H9 (cell line): ENCODE measurements at regions not wholly inside any gene's neighbourhood (a gene's known extent, or its start where the extent isn't known, plus 50 kb on each side); places are given as distances from the start of the nearest gene placed in this dataset.

Source experiments
- DNase-seq: peaks from one replicate; pipeline ENCODE4 v3.0.0-alpha.2; 2017
- H2AFZ ChIP-seq: one replicate; pipeline ENCODE4 v1.6.1; 2013; ENCODE audit warnings: mild to moderate bottlenecking, low read length, control low read depth, moderate library complexity
- H2AK5ac ChIP-seq: 2 replicates; pipeline ENCODE4 v1.6.1; 2013; ENCODE audit warnings: low read length, control low read depth, mixed read lengths; ENCODE audit not compliant: insufficient read length
- H2BK120ac ChIP-seq: one replicate; pipeline ENCODE4 v1.6.1; 2013; ENCODE audit warnings: low read depth, mild to moderate bottlenecking, low read length, control low read depth, inconsistent platforms; ENCODE audit not compliant: poor library complexity, severe bottlenecking
- H2BK12ac ChIP-seq: 2 replicates; pipeline ENCODE4 v1.6.1; 2013; ENCODE audit warnings: low read length, control low read depth, mixed read lengths, low read depth; ENCODE audit not compliant: insufficient read length
- H2BK15ac ChIP-seq: 2 replicates; pipeline ENCODE4 v1.6.1; 2013; ENCODE audit warnings: low read depth, low read length, control low read depth
- H2BK20ac ChIP-seq: one replicate; pipeline ENCODE4 v1.6.1; 2013; ENCODE audit warnings: low read depth, mild to moderate bottlenecking, low read length, control low read depth, inconsistent platforms; ENCODE audit not compliant: poor library complexity, severe bottlenecking
- H2BK5ac ChIP-seq: 2 replicates; pipeline ENCODE4 v1.6.1; 2013; ENCODE audit warnings: low read length, control low read depth, mixed read lengths; ENCODE audit not compliant: insufficient read length
- H3K14ac ChIP-seq: 2 replicates; pipeline ENCODE4 v1.6.1; 2013; ENCODE audit warnings: low read length, control low read depth; ENCODE audit not compliant: insufficient read depth
- H3K18ac ChIP-seq: 2 replicates; pipeline ENCODE4 v1.6.1; 2013; ENCODE audit warnings: low read depth, mild to moderate bottlenecking, mixed read lengths, low read length, control low read depth; ENCODE audit not compliant: insufficient read length
- H3K23ac ChIP-seq: 2 replicates; pipeline ENCODE4 v1.6.1; 2013; ENCODE audit warnings: low read length, control low read depth, mixed read lengths, low read depth; ENCODE audit not compliant: insufficient read length
- H3K23me2 ChIP-seq: 2 replicates; pipeline ENCODE4 v1.6.1; 2013; ENCODE audit warnings: low read depth, mild to moderate bottlenecking, mixed read lengths, low read length, control low read depth; ENCODE audit not compliant: insufficient read length, poor library complexity, severe bottlenecking
- H3K27ac ChIP-seq: 2 replicates; pipeline ENCODE4 v1.5.1; 2013; ENCODE audit warnings: low read length, control low read depth, mixed read lengths, low read depth; ENCODE audit not compliant: insufficient read length
- H3K27me3 ChIP-seq: 2 replicates; pipeline ENCODE4 v1.6.1; 2013; ENCODE audit warnings: low read length, control low read depth, inconsistent platforms; ENCODE audit not compliant: insufficient read depth
- H3K4ac ChIP-seq: 2 replicates; pipeline ENCODE4 v1.6.1; 2013; ENCODE audit warnings: low read depth, mild to moderate bottlenecking, control low read depth, inconsistent platforms, low read length, moderate library complexity
- H3K4me1 ChIP-seq: 2 replicates; pipeline ENCODE4 v1.6.1; 2013; ENCODE audit warnings: low read length, control low read depth, inconsistent platforms; ENCODE audit not compliant: insufficient read depth
- H3K4me2 ChIP-seq: 2 replicates; pipeline ENCODE4 v1.6.1; 2013; ENCODE audit warnings: low read length, control low read depth, mixed read lengths; ENCODE audit not compliant: insufficient read length, insufficient read depth
- H3K56ac ChIP-seq: 2 replicates; pipeline ENCODE4 v1.6.1; 2013; ENCODE audit warnings: low read depth, mild to moderate bottlenecking, mixed read lengths, low read length, control low read depth; ENCODE audit not compliant: insufficient read length
- H3K79me1 ChIP-seq: 2 replicates; pipeline ENCODE4 v1.6.1; 2013; ENCODE audit warnings: low read depth, mild to moderate bottlenecking, moderate library complexity, low read length, control low read depth, inconsistent platforms; ENCODE audit not compliant: insufficient read depth, poor library complexity, severe bottlenecking
- H3K79me2 ChIP-seq: 2 replicates; pipeline ENCODE4 v1.6.1; 2013; ENCODE audit warnings: low read length, control low read depth, inconsistent platforms; ENCODE audit not compliant: insufficient read depth
- H3K9ac ChIP-seq: 2 replicates; pipeline ENCODE4 v1.6.1; 2013; ENCODE audit warnings: low read length, control low read depth, mixed read lengths; ENCODE audit not compliant: insufficient read length; ENCODE audit errors: extremely low read depth
- H3K9me3 ChIP-seq: one replicate; pipeline ENCODE4 v1.6.1; 2013; ENCODE audit warnings: low read depth, low read length, inconsistent platforms; ENCODE audit not compliant: control insufficient read depth
- H3T11ph ChIP-seq: one replicate; pipeline ENCODE4 v1.6.1; 2013; ENCODE audit warnings: mild to moderate bottlenecking, low read length, control low read depth, inconsistent platforms
- H4K20me1 ChIP-seq: one replicate; pipeline ENCODE4 v1.6.1; 2013; ENCODE audit not compliant: control insufficient read depth, insufficient read length, insufficient read depth
- H4K5ac ChIP-seq: 2 replicates; pipeline ENCODE4 v1.6.1; 2013; ENCODE audit warnings: low read depth, mild to moderate bottlenecking, mixed read lengths, low read length, control low read depth; ENCODE audit not compliant: insufficient read length
- H4K8ac ChIP-seq: replicated peaks from 2 replicates; pipeline ENCODE4 v1.6.1; 2013; ENCODE audit warnings: low read length, control low read depth, mixed read lengths, low read depth; ENCODE audit not compliant: insufficient read length
- H4K91ac ChIP-seq: 2 replicates; pipeline ENCODE4 v1.6.1; 2013; ENCODE audit warnings: low read depth, mild to moderate bottlenecking, moderate library complexity, mixed read lengths, low read length, control low read depth; ENCODE audit not compliant: insufficient read length
- H3K27ac Mint-ChIP-seq, 3 experiments: 2 replicates in 2 of 3; 3 replicates in 1 of 3; pipeline ENCODE4 v1.8.0; 2020 to 2021; ENCODE audit warnings: mixed read lengths in 3 of 3, mild to moderate bottlenecking in 1 of 3, moderate library complexity in 1 of 3
- H3K27me3 Mint-ChIP-seq: 2 replicates; pipeline ENCODE4 v1.8.0; 2021; ENCODE audit warnings: low read depth, mild to moderate bottlenecking, moderate library complexity, mixed read lengths
- H3K36me3 Mint-ChIP-seq, 3 experiments: 2 replicates in 2 of 3; 3 replicates in 1 of 3; pipeline ENCODE4 v1.8.0; 2020 to 2021; ENCODE audit warnings: low read depth in 3 of 3, mixed read lengths in 3 of 3; ENCODE audit not compliant: insufficient read depth in 1 of 3
- H3K4me1 Mint-ChIP-seq, 2 experiments: 2 replicates each; pipeline ENCODE4 v1.8.0; 2020; ENCODE audit warnings: mixed read lengths in 2 of 2
- H3K4me3 Mint-ChIP-seq, 2 experiments: 2 replicates in 1 of 2; 3 replicates in 1 of 2; pipeline ENCODE4 v1.8.0; 2020 to 2021; ENCODE audit warnings: mild to moderate bottlenecking in 2 of 2, mixed read lengths in 2 of 2, moderate library complexity in 1 of 2
- H3K9me3 Mint-ChIP-seq, 2 experiments: 2 replicates in 1 of 2; 3 replicates in 1 of 2; pipeline ENCODE4 v1.8.0; 2020; ENCODE audit warnings: mild to moderate bottlenecking in 2 of 2, mixed read lengths in 2 of 2, moderate library complexity in 1 of 2
- WGBS: extraction: QIAGEN DNeasy Blood & Tissue Kit; methylation state at CpG from one replicate; pipeline ENCODE4 v1.1.7; 2013; ENCODE audit warnings: missing lambda C conversion rate, low lambda C conversion rate, mixed read lengths; ENCODE audit not compliant: insufficient read length; ENCODE audit errors: extremely low coverage; 5-methylcytosine and 5-hydroxymethylcytosine counted together
- TF ChIP-seq, protein P1 (sequence below): fragments of 200-600 bp; sonication (generic); conservative IDR thresholded peaks from 3 replicates; pipeline ENCODE4 v1.8.0; 2021; ENCODE audit warnings: antibody characterized with exemption, mild to moderate bottlenecking

DNA sequence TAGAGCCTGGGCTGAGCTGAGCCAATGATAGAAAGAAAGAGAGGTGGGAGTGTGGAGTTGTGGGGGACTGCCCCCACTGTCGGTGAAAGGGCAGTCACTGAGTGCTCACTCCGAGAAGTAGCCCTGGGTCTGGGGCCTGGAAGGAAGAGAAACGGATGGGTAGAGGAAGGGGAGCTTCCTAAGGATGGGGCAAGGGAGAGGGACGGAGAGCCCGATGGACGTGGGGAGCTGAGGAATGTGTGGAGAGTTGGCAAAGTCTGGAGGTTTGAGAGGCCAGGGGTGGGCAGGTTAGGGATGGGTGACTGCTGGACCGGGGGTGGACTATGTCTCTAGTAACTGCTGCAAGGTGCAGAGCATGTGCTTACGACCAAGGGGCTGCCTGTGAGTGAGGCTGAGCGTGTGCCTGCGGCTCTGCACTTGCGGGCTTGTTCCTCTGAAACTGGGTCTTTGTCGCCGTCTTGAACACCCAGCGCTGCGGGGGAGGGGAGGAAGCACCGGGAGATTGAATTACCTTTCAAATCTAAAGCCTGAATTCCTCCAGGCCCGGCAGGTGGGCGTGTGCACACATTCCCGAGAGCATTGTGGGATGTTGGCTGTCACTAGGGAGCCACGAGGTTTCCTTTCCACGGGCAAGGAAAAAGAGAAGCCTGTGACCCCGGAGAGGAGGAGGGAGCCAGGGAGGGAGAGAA is 76.4 kb upstream of the ARAP3 start:
- Histone ChIP-seq H2AFZ (no peak overlapping the region), H3K4me2 (peak overlapping the region; percentile 57), H2BK20ac (no peak overlapping the region), H3K79me2 (no peaks in the 10 kb centered on the region), H3T11ph (no peak overlapping the region), H3K18ac (peak overlapping the region; percentile 11), H2BK12ac (no peak overlapping the region), H3K14ac (no peak overlapping the region), H2AK5ac (no peak overlapping the region), H2BK120ac (no peak overlapping the region), H4K91ac (no peak overlapping the region), H3K9ac (no peak overlapping the region), H4K8ac (no peak overlapping the region), H3K4ac (no peak overlapping the region), H3K27me3 (peaks cover 2% of the 10 kb centered on the region; the same call in 1 of the 2 replicates), H2BK15ac (no peak overlapping the region), H4K5ac (no peak overlapping the region), H3K23me2 (no peaks in the 10 kb centered on the region), H3K27ac (no peak overlapping the region), H3K56ac (no peak overlapping the region), H2BK5ac (no peak overlapping the region), H3K23ac (no peak overlapping the region), H4K20me1 (no peaks in the 10 kb centered on the region), H3K79me1 (no peaks in the 10 kb centered on the region), H3K4me1 (peaks cover 13% of the 10 kb centered on the region; the same call in 1 of the 2 replicates), H3K9me3 (no peaks in the 10 kb centered on the region)
- TF ChIP-seq, protein P1, sequence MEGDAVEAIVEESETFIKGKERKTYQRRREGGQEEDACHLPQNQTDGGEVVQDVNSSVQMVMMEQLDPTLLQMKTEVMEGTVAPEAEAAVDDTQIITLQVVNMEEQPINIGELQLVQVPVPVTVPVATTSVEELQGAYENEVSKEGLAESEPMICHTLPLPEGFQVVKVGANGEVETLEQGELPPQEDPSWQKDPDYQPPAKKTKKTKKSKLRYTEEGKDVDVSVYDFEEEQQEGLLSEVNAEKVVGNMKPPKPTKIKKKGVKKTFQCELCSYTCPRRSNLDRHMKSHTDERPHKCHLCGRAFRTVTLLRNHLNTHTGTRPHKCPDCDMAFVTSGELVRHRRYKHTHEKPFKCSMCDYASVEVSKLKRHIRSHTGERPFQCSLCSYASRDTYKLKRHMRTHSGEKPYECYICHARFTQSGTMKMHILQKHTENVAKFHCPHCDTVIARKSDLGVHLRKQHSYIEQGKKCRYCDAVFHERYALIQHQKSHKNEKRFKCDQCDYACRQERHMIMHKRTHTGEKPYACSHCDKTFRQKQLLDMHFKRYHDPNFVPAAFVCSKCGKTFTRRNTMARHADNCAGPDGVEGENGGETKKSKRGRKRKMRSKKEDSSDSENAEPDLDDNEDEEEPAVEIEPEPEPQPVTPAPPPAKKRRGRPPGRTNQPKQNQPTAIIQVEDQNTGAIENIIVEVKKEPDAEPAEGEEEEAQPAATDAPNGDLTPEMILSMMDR, result no peak
- H3K4me3 Mint-ChIP-seq, result peak overlapping the region; percentile 43 to 55
- peaks cover 27% of the 10 kb centered on the region for H3K27me3 Mint-ChIP-seq
- H3K4me1 Mint-ChIP-seq, result peaks cover 47 to 72% of the 10 kb centered on the region in 2 experiments
- no peaks in the 10 kb centered on the region for H3K36me3 Mint-ChIP-seq
- DNase-seq, result peak; percentile 52
- H3K9me3 Mint-ChIP-seq, result no peaks in the 10 kb centered on the region
- peak overlapping the region in 2 of 3 experiments; percentile 8 to 57; a peak in 4 of 7 replicates for H3K27ac Mint-ChIP-seq
- WGBS, result no CpG with 5 or more reads among the region's 22 CpGs
